GM18873 (cell line): ENCODE measurements at regions not wholly inside any gene's neighbourhood (a gene's known extent, or its start where the extent isn't known, plus 50 kb on each side); places are given as distances from the start of the nearest gene placed in this dataset.

Source experiments
- ATAC-seq: cut with Tn5 transposase; IDR thresholded peaks from one replicate; pipeline ENCODE4 v1.9.1; 2021; ENCODE audit warnings: mild to moderate bottlenecking, moderate library complexity, moderate number of reproducible peaks; ENCODE audit not compliant: unreplicated experiment, low FRiP score

DNA sequence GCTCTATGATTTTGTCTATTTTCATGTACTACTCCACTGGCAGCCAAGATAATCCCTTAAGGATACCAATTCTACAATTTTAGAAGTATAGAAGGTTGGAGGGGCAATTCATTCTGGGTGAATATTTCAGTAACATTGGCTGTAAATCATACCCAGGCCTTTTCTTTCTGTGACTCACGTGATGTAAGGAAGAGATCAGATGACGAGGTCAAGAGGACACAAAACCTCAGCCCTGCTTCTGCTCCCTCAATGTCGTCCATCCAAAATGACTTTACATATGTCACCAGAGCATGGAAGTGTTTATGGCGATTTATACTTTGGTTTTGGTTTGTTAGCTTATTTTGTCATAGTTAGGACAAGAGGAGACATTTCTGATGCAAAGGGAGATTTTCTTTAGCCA lies 70.7 kb upstream of the SLC4A4 start:
- ATAC-seq, result no peak

DNA sequence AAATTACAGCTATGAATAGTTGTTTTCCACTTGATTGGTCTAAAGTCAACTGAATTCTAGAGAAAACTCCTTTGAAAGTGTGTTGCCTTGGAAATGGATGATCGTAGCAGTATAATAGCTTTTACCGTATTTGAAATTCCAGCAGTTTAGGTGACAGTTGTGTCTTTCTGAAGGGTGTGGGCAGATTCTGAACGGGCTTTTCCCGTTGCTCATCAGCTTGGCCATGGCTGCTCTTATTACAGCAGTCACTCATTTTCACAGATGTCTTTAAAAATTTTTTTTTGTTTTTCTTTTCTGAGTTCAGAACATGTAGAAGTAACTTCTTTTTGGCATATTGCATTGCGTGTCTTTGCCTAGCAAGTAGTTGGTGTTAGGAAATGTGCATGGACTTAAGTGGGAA lies 69.6 kb upstream of the SLC4A4 start:
- ATAC-seq, result no peak

DNA sequence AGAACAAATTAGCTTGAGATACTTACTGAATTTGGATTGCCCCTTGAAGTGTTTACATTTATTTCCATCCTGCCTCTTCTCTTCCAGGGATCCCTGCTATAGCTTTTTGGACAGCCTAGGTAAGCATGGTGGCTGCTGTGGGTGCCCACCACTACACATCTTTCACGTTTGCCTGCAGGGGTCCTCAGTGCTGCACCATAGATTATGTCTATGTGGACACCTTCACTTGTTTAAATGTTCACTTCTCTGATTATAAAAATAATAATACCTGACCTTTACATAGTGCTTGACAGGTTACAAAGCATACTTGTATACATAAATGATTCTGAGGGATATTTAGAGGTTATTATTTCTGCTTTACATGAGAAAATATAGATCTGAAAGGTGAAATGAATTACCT lies 67.9 kb upstream of the SLC4A4 start:
- peak; percentile 46 for ATAC-seq

DNA sequence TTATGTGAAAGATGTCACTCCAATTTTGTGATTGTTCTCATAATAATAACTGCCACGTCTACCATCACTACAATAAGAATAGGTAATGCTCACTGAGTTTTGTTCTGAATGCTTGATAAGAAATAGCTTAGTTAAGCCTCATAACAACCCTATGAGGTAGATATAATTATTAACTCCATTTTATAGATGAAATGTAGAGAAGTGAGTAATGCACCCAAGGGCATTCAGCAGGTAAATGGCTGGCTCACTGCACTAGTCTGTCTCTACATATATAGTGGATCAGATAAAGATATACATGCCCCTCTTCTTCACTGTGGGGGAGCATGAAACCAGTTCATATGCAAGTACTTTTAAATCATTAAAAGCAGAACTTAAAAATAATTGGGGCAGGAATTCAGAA lies 65.8 kb upstream of the SLC4A4 start:
- no peak for ATAC-seq

DNA sequence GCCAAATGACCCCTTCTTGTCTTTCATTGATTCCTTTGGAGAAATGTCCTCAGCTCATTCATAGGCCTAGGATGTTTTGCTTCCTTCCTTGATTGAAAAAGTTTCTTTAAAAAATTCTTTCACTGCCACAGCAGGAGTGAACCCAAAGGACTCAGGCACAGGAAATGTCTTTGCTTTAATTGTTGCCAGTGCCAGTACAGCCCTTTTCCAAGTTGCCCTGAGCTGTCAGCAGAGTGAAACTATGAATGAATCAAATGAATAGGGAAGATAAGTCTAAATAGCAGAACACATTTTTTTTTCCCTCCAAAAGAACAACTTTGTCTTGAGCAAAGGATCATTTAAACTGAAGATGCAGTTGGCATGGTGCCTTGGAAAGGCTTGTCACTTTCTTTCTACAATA lies 63.8 kb upstream of the SLC4A4 start:
- ATAC-seq, result no peak

DNA sequence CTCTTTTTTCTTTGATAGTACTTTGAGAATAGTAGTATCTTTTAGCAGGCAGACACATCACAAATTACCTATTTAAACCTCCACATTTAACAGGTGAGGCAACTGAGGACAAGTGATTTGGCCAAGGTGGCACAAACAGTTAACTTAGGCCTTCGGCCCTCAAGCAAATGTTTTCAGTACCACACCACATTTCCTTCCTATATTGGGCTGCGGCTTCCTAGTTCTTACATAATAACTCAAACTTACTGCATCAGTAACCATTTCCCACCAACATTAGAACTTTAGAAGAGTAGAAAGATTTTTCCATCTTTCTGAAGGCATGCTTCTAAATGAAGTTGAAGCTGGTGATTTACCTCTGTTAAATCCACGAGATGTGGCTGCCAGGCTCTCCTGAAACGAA lies 63.2 kb upstream of the SLC4A4 start:
- ATAC-seq, result no peak

DNA sequence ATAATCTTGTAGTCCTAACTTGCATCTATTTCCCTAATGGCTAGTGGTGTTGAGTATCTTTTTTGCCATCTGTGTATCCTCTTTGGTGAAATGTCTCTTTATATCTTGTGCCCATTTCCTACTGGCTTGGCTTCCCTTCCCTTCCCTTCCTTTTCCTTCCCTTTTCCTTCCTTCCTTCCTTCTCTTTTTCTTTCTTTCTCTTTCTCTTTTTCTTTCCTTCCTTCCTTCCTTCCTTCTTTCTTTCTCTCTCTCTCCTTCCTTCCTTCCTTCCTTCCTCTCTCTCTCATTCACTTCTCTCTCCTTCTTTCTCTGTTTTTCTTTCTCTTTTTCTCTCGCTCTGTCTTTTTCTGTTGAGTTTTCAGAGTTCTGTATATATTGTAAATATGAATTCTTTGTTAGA lies 61.5 kb upstream of the SLC4A4 start:
- ATAC-seq, result no peak

DNA sequence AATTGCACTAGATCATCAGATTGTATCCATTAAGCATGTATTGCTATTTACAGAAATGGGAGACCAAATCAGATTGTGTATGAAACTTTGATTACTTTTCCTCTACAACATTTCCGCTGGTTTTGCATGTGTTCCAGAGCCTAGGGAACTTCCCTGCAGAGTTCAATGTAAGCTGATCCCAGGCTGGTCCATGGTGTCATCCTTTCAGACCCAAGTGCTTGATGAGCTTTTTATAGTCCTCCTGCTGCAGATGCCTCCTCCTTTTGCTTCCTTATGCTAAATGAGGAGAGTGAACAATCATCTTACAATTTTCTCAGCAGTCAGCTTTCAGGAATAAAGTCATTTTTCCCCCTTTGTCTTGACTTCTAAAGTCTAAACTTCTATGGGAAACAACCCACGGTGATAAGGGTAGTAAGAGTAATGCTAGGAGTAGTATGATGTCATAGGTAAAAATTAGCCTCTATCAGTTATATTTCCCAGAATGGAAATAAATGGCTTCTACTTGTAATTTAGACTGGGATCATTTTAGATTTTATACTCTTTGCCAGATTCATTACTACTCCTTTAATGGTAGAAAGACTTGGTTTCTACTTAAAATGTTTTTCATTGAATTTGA lies 55.1 kb upstream of the SLC4A4 start:
- no peak for ATAC-seq

DNA sequence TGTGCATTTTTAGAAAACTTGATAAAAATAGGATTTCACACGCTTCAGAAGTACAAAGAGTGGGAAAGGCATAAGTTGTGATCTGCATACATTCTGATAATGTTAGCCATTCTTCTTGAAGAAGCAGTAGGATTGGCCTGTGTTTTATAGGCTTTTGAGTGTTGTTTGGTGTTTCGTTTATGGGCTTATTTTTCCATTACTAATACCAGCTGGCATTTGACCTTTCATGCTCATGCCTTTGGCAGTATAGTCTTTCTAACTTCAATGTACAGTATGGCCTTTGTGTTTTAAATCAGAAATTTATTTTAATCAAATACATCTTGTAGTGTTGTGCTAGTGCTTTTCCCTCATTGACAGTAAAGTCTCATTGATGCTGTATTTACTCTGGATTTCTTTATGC lies 51.5 kb upstream of the SLC4A4 start:
- ATAC-seq, result no peak

DNA sequence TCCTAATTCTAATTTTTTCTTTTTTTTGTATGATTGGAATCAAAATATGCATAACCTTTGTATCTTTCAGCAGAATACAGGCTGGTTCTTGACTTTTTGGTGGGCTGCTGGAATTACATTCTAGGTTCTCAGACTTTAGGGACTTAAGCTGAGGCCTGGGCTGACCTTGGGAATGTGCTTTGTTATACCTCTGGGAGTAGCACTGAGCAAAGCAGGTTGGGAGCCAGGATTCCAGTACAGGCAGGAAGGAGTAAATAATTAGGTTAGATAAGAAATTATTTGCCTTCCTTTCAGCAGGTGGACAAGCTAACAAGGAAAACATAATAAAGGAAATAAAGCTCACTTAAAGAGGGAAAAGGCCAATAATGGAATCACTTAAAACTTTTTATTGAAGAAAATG lies 49.9 kb upstream of the SLC4A4 start:
- no peak for ATAC-seq
